ENCODE measurements at regions not wholly inside any gene's neighbourhood (a gene's known extent, or its start where the extent isn't known, plus 50 kb on each side); places are given as distances from the start of the nearest gene placed in this dataset.

DNA sequence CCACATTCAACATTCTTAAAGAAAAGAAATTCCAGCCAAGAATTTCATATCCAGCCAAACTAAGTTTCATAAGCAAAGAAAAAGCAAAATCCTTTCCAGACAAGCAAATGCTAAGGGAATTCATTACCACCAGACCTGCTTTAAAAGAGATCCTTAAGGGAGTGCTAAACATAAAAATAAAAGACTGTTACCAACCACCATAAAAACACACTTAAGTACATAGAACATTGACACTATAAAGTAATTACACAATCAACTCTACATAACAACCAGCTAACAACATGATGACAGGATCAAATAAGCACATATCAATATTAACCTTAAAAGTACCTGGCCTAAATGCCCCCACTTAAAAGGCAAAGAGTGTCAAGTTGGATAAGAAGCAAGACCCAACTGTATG lies 153.5 kb downstream of the FTCDNL1 start:
- no peak for TF ChIP-seq POLR2A (IDR thresholded peaks at IDR 0.05)
- no peak for TF ChIP-seq CTCF (IDR thresholded peaks at IDR 0.05)

Data from esophagus squamous epithelium (tissue), 4 donors.